ENCODE measurements at regions not wholly inside any gene's neighbourhood (a gene's known extent, or its start where the extent isn't known, plus 50 kb on each side); places are given as distances from the start of the nearest gene placed in this dataset.

GRCh38 chr10:30190577-30191552, 131.5 kb upstream of the JCAD start:
- no peak for TF ChIP-seq JUND (IDR thresholded peaks at IDR 0.05; ENCODE audit: low read depth)
- in situ Hi-C loops (cut with HindIII; ENCODE audit: low pct_unique_long_range_greater_than_20kb, low sequenced_read_pairs), result no loop called here
- DNase-seq (ENCODE audit: low read depth in 1 of 2, low spot score in 1 of 2), result no peak

GRCh38 chr10:30189238-30189580, 129.8 kb upstream of the JCAD start:
- DNase-seq (ENCODE audit: low read depth in 1 of 2, low spot score in 1 of 2), result no peak
- no peak for TF ChIP-seq JUND (IDR thresholded peaks at IDR 0.05; ENCODE audit: low read depth)
- in situ Hi-C loops (cut with HindIII; ENCODE audit: low pct_unique_long_range_greater_than_20kb, low sequenced_read_pairs), result no loop called here

- in situ Hi-C loops (cut with HindIII; ENCODE audit: low pct_unique_long_range_greater_than_20kb, low sequenced_read_pairs), result no loop called here
- peak in 1 of 2 experiments; percentile 12 for DNase-seq (ENCODE audit: low read depth in 1 of 2, low spot score in 1 of 2)
- no peak for TF ChIP-seq JUND (IDR thresholded peaks at IDR 0.05; ENCODE audit: low read depth)
Measured at GRCh38 chr10:30188556-30189237, 129.3 kb upstream of the JCAD start.

GRCh38 chr10:30188101-30188500, 128.7 kb upstream of the JCAD start:
- no peak for DNase-seq (ENCODE audit: low read depth in 1 of 2, low spot score in 1 of 2)
- TF ChIP-seq JUND (IDR thresholded peaks at IDR 0.05; ENCODE audit: low read depth), result no peak
- in situ Hi-C loops (cut with HindIII; ENCODE audit: low pct_unique_long_range_greater_than_20kb, low sequenced_read_pairs), result no loop called here

- TF ChIP-seq JUND (IDR thresholded peaks at IDR 0.05; ENCODE audit: low read depth), result no peak
- DNase-seq (ENCODE audit: low read depth in 1 of 2, low spot score in 1 of 2), result no peak
- in situ Hi-C loops (cut with HindIII; ENCODE audit: low pct_unique_long_range_greater_than_20kb, low sequenced_read_pairs), result no loop called here
Measured at GRCh38 chr10:30187010-30187409, 127.6 kb upstream of the JCAD start.

GRCh38 chr10:30186371-30186875, 127.0 kb upstream of the JCAD start:
- in situ Hi-C loops (cut with HindIII; ENCODE audit: low pct_unique_long_range_greater_than_20kb, low sequenced_read_pairs), result no loop called here
- TF ChIP-seq JUND (IDR thresholded peaks at IDR 0.05; ENCODE audit: low read depth), result no peak
- peak; percentile 12 to 58 for DNase-seq (ENCODE audit: low read depth in 1 of 2, low spot score in 1 of 2)

- in situ Hi-C loops (cut with HindIII; ENCODE audit: low pct_unique_long_range_greater_than_20kb, low sequenced_read_pairs), result no loop called here
- peak; percentile 13 to 59 for DNase-seq (ENCODE audit: low read depth in 1 of 2, low spot score in 1 of 2)
- no peak for TF ChIP-seq JUND (IDR thresholded peaks at IDR 0.05; ENCODE audit: low read depth)
Measured at GRCh38 chr10:30185916-30186315, 126.5 kb upstream of the JCAD start.

- DNase-seq (ENCODE audit: low read depth in 1 of 2, low spot score in 1 of 2), result no peak
- TF ChIP-seq JUND (IDR thresholded peaks at IDR 0.05; ENCODE audit: low read depth), result no peak
- in situ Hi-C loops (cut with HindIII; ENCODE audit: low pct_unique_long_range_greater_than_20kb, low sequenced_read_pairs), result no loop called here
Measured at GRCh38 chr10:30185341-30185740, 126.0 kb upstream of the JCAD start.

GRCh38 chr10:30184397-30185033, 125.1 kb upstream of the JCAD start:
- in situ Hi-C loops (cut with HindIII; ENCODE audit: low pct_unique_long_range_greater_than_20kb, low sequenced_read_pairs), result no loop called here
- no peak for DNase-seq (ENCODE audit: low read depth in 1 of 2, low spot score in 1 of 2)

GRCh38 chr10:30183055-30183402, 123.6 kb upstream of the JCAD start:
- in situ Hi-C loops (cut with HindIII; ENCODE audit: low pct_unique_long_range_greater_than_20kb, low sequenced_read_pairs), result no loop called here

More at GRCh38 chr10:30184397-30185033, 125.1 kb upstream of the JCAD start:
- no peak for TF ChIP-seq JUND (IDR thresholded peaks at IDR 0.05; ENCODE audit: low read depth)

GRCh38 chr10:30182191-30183054, 123.0 kb upstream of the JCAD start:
- DNase-seq (ENCODE audit: low read depth in 1 of 2, low spot score in 1 of 2), result peak; percentile 44 to 75
- no peak for TF ChIP-seq JUND (IDR thresholded peaks at IDR 0.05; ENCODE audit: low read depth)
- in situ Hi-C loops (cut with HindIII; ENCODE audit: low pct_unique_long_range_greater_than_20kb, low sequenced_read_pairs), result no loop called here

More at GRCh38 chr10:30183055-30183402, 123.6 kb upstream of the JCAD start:
- TF ChIP-seq JUND (IDR thresholded peaks at IDR 0.05; ENCODE audit: low read depth), result no peak
- DNase-seq (ENCODE audit: low read depth in 1 of 2, low spot score in 1 of 2), result no peak

Measured in T47D (cell line).